ENCODE measurements at regions not wholly inside any gene's neighbourhood (a gene's known extent, or its start where the extent isn't known, plus 50 kb on each side); places are given as distances from the start of the nearest gene placed in this dataset.
"Not testable (repeated sequence)": the region's sequence is repeated elsewhere in the genome, so short reads cannot be mapped to it uniquely, and the experiment has no call there.

DNA sequence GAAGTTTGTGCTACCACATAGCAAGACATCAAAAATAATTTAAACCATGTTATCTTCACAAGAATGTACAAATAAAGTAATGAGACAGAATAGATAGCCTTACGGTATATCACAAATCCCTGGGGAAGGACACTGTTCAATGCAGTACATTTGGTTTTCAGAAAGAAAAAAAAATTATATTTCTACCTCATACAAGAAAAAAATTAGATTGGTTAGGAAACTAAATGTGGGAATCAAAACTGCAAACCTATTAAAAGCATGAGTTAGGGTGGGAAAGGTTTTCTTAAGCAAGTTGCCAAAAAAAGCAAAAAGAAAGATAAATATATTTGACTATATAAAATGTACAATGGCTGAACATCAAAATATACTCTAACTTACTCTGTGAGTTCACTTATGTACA is 201.9 kb upstream of the NREP start:
- Histone ChIP-seq H3K4me3 (replicated peaks; ENCODE audit: insufficient read depth, low read length) (no peak overlapping the region), H3K27ac (replicated peaks) (no peak overlapping the region), H3K27me3 (ENCODE audit: insufficient read depth, poor library complexity, severe bottlenecking) (no peaks in the 10 kb centered on the region)
- TF ChIP-seq, protein P1, sequence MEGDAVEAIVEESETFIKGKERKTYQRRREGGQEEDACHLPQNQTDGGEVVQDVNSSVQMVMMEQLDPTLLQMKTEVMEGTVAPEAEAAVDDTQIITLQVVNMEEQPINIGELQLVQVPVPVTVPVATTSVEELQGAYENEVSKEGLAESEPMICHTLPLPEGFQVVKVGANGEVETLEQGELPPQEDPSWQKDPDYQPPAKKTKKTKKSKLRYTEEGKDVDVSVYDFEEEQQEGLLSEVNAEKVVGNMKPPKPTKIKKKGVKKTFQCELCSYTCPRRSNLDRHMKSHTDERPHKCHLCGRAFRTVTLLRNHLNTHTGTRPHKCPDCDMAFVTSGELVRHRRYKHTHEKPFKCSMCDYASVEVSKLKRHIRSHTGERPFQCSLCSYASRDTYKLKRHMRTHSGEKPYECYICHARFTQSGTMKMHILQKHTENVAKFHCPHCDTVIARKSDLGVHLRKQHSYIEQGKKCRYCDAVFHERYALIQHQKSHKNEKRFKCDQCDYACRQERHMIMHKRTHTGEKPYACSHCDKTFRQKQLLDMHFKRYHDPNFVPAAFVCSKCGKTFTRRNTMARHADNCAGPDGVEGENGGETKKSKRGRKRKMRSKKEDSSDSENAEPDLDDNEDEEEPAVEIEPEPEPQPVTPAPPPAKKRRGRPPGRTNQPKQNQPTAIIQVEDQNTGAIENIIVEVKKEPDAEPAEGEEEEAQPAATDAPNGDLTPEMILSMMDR (IDR thresholded peaks at IDR 0.05; ENCODE audit: insufficient read depth, low read length): no peak
- no peak for TF ChIP-seq POLR2AphosphoS5 (IDR thresholded peaks at IDR 0.05; ENCODE audit: low read depth)
- TF ChIP-seq GABPA (IDR thresholded peaks at IDR 0.05; ENCODE audit: low read depth): no peak
- TF ChIP-seq, protein P2, sequence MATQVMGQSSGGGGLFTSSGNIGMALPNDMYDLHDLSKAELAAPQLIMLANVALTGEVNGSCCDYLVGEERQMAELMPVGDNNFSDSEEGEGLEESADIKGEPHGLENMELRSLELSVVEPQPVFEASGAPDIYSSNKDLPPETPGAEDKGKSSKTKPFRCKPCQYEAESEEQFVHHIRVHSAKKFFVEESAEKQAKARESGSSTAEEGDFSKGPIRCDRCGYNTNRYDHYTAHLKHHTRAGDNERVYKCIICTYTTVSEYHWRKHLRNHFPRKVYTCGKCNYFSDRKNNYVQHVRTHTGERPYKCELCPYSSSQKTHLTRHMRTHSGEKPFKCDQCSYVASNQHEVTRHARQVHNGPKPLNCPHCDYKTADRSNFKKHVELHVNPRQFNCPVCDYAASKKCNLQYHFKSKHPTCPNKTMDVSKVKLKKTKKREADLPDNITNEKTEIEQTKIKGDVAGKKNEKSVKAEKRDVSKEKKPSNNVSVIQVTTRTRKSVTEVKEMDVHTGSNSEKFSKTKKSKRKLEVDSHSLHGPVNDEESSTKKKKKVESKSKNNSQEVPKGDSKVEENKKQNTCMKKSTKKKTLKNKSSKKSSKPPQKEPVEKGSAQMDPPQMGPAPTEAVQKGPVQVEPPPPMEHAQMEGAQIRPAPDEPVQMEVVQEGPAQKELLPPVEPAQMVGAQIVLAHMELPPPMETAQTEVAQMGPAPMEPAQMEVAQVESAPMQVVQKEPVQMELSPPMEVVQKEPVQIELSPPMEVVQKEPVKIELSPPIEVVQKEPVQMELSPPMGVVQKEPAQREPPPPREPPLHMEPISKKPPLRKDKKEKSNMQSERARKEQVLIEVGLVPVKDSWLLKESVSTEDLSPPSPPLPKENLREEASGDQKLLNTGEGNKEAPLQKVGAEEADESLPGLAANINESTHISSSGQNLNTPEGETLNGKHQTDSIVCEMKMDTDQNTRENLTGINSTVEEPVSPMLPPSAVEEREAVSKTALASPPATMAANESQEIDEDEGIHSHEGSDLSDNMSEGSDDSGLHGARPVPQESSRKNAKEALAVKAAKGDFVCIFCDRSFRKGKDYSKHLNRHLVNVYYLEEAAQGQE (IDR thresholded peaks at IDR 0.05; ENCODE audit: insufficient replicate concordance, low read depth): no peak
- TF ChIP-seq SPI1 (IDR thresholded peaks at IDR 0.05; ENCODE audit: borderline replicate concordance, low read depth): no peak
- DNase-seq (ENCODE audit: low read depth in 1 of 2, low spot score in 1 of 2): no peak

DNA sequence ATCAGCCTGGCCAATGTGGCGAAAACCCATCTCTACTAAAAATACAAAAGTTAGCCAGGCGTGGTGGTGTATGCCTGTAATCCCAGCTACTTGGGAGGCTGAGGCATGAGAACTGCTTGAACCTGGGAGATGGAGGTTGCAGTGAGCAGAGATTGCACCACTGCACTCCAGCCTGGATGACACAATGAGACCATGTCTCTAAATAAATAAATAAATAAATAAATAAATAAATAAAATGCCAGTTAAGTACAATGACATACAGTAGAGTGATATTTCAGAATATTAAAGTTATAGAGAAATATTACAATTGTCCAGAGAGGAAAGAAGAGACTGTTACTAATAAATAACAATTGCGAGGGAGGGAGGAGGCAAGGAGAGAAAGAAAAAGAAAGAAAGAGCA is 199.8 kb upstream of the NREP start:
- not testable (repeated sequence) for H3K27ac ChIP-seq (replicated peaks); H3K27me3 ChIP-seq (ENCODE audit: insufficient read depth, poor library complexity, severe bottlenecking); DNase-seq (ENCODE audit: low read depth in 1 of 2, low spot score in 1 of 2); H3K4me3 ChIP-seq (replicated peaks; ENCODE audit: insufficient read depth, low read length)

DNA sequence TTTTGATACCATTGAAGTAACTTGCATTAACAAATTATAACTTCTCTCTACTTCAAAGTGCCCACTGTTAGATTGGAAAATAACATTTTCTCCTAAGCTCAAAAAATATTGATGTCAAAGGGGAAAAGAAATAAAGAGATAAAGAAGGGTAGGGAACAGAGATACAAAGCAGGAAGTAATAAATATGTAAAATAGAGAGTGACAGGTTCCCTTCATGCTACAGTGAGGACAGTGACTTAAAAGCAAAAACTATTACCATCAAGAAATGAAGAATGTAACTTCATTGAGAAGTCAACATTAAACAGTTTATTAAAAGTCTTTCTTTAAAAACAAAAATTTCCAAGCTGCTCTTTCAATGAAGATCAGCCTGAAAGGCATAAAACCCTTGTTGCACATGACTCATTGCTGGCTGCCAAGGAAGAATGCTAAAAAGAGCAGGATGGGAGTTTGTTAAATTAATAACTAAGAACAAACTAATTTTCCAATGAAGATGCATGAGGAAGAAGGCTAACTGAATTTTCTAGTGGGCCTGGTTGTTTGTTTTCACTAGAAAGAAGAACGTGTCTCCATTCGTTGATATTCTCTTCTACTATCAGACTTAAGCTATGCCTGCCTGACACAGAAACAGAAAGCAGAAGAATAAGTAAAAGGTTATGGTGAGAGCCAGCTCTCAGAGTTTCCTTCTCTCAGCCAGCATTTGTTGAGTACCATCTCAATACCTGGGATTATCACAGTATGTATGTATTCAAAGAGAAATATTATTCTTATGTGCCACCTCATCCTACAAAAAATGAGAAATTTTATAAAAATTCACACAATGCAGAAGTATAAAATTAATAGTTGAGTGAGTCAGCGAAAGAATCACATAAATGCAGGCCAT is 197.8 kb upstream of the NREP start:
- H3K27ac ChIP-seq (replicated peaks): no peak overlapping the region
- H3K27me3 ChIP-seq (ENCODE audit: insufficient read depth, poor library complexity, severe bottlenecking): no peaks in the 10 kb centered on the region
- H3K4me3 ChIP-seq (replicated peaks; ENCODE audit: insufficient read depth, low read length): no peak overlapping the region
- TF ChIP-seq SPI1 (IDR thresholded peaks at IDR 0.05; ENCODE audit: borderline replicate concordance, low read depth) (no peak), GABPA (IDR thresholded peaks at IDR 0.05; ENCODE audit: low read depth) (no peak), POLR2AphosphoS5 (IDR thresholded peaks at IDR 0.05; ENCODE audit: low read depth) (no peak)
- TF ChIP-seq, protein P2 (IDR thresholded peaks at IDR 0.05; ENCODE audit: insufficient replicate concordance, low read depth): no peak
- TF ChIP-seq, protein P1 (IDR thresholded peaks at IDR 0.05; ENCODE audit: insufficient read depth, low read length): no peak
- no peak for DNase-seq (ENCODE audit: low read depth in 1 of 2, low spot score in 1 of 2)

DNA sequence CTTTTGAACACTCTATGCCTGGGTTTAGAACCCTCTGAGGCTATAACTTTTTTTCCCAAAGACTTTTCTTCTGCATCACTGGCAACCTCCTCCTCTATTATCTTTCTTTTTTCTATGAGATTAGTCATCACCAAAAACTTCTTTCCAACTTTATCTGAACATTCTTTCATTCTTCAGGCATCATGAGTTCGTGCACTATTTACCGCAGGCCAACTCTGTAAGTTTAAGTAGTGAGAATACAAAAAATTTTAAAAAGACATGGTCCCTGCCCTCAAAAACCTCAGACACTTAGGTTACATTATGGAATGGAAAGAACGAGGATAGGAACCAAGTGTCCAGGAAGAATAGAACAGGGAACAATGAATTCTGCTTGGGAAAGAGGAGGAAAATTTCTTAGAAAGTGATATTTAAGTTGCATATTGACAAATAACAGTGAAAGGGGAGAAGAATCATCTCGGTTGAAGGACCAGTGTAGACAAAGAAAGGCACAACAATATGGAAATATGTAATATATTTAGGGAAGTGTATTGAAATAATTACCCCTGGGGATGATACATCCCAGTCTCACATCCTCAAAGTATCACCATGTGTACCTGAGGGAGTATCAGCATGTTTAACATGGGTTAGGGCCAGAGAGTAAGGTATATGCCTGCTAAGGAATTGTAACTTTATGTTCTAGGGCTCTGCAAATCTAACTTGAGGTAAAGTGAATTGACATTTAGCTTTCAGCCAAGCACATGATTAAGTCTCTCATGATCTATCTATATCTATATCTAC is 196.5 kb upstream of the NREP start:
- H3K27me3 ChIP-seq (ENCODE audit: insufficient read depth, poor library complexity, severe bottlenecking): no peaks in the 10 kb centered on the region
- no peak overlapping the region for H3K4me3 ChIP-seq (replicated peaks; ENCODE audit: insufficient read depth, low read length)
- H3K27ac ChIP-seq (replicated peaks): no peak overlapping the region
- TF ChIP-seq POLR2AphosphoS5 (IDR thresholded peaks at IDR 0.05; ENCODE audit: low read depth): no peak
- TF ChIP-seq, protein P1 (IDR thresholded peaks at IDR 0.05; ENCODE audit: insufficient read depth, low read length): no peak
- TF ChIP-seq GABPA (IDR thresholded peaks at IDR 0.05; ENCODE audit: low read depth): no peak
- no peak for TF ChIP-seq SPI1 (IDR thresholded peaks at IDR 0.05; ENCODE audit: borderline replicate concordance, low read depth)
- DNase-seq (ENCODE audit: low read depth in 1 of 2, low spot score in 1 of 2): no peak
